Cardiac septum (tissue), 1 donor: ENCODE measurements at regions not wholly inside any gene's neighbourhood (a gene's known extent, or its start where the extent isn't known, plus 50 kb on each side); places are given as distances from the start of the nearest gene placed in this dataset.

Experiments used
- DNase-seq: peaks from one replicate; pipeline ENCODE4 v3.0.0-alpha.2; 2020; ENCODE audit warnings: low spot score
- intact Hi-C: fragments of 100-400 bp; cut with DNase I; formaldehyde crosslinking; loops from one replicate; pipeline ENCODE4 v1.14.0; 2022
- donor health status: DM: no; HTN: no; CAD: no.

GRCh38 chr7:46383605-46384004 lies 462.5 kb upstream of the IGFBP3 start:
- intact Hi-C loops: no loop called here
- DNase-seq: no peak

GRCh38 chr7:46369933-46370654 lies 449.0 kb upstream of the IGFBP3 start:
- intact Hi-C loops: loop anchor here (10.0 kb wide), 2 partner anchors 715 to 815 kb away; no protein-coding TSS in a partner anchor
- no peak for DNase-seq

GRCh38 chr7:46368871-46369270 lies 447.8 kb upstream of the IGFBP3 start:
- intact Hi-C loops: loop anchor here (10.0 kb wide), 2 partner anchors 716 to 816 kb away; no protein-coding TSS in a partner anchor
- no peak for DNase-seq

GRCh38 chr7:46366526-46366925 lies 445.5 kb upstream of the IGFBP3 start:
- intact Hi-C loops: loop anchor here (10.0 kb wide), 2 partner anchors 718 to 818 kb away; no protein-coding TSS in a partner anchor
- no peak for DNase-seq

GRCh38 chr7:46363688-46364087 lies 442.6 kb upstream of the IGFBP3 start:
- DNase-seq: no peak
- intact Hi-C loops: loop anchor here (10.0 kb wide), 2 partner anchors 721 to 821 kb away; no protein-coding TSS in a partner anchor

GRCh38 chr7:46360811-46361210 lies 439.7 kb upstream of the IGFBP3 start:
- no peak for DNase-seq
- intact Hi-C loops: loop anchor here (10.0 kb wide), 2 partner anchors 724 to 824 kb away; no protein-coding TSS in a partner anchor

- DNase-seq: no peak
- intact Hi-C loops: loop anchor here (10.0 kb wide), 2 partner anchors 725 to 825 kb away; no protein-coding TSS in a partner anchor
These were observed 439.2 kb upstream of the IGFBP3 start for GRCh38 chr7:46360296-46360695.

GRCh38 chr7:46357851-46358250 lies 436.8 kb upstream of the IGFBP3 start:
- intact Hi-C loops: no loop called here
- DNase-seq: no peak

- no peak for DNase-seq
- intact Hi-C loops: no loop called here
These were observed 436.2 kb upstream of the IGFBP3 start for GRCh38 chr7:46357290-46357689.

- intact Hi-C loops: no loop called here
- no peak for DNase-seq
These were observed 435.3 kb upstream of the IGFBP3 start for GRCh38 chr7:46356371-46356770.

- no peak for DNase-seq
- intact Hi-C loops: no loop called here
These were observed 434.3 kb upstream of the IGFBP3 start for GRCh38 chr7:46355331-46355730.

- DNase-seq: no peak
- intact Hi-C loops: loop anchor here (2.0 kb wide), 1 partner anchor 435 kb away; no protein-coding TSS in a partner anchor
These were observed 431.2 kb upstream of the IGFBP3 start for GRCh38 chr7:46352004-46352954.

- intact Hi-C loops: no loop called here
- no peak for DNase-seq
These were observed 428.4 kb upstream of the IGFBP3 start for GRCh38 chr7:46349490-46349889.

GRCh38 chr7:46344533-46344932 lies 423.5 kb upstream of the IGFBP3 start:
- intact Hi-C loops: no loop called here
- no peak for DNase-seq

- DNase-seq: no peak
- intact Hi-C loops: no loop called here
These were observed 422.7 kb upstream of the IGFBP3 start for GRCh38 chr7:46343802-46344201.

GRCh38 chr7:46322937-46323336 lies 401.9 kb upstream of the IGFBP3 start:
- no peak for DNase-seq
- intact Hi-C loops: no loop called here

- intact Hi-C loops: no loop called here
- no peak for DNase-seq
These were observed 400.6 kb upstream of the IGFBP3 start for GRCh38 chr7:46321556-46322205.

GRCh38 chr7:46320956-46321355 lies 399.9 kb upstream of the IGFBP3 start:
- intact Hi-C loops: no loop called here
- no peak for DNase-seq

- no peak for DNase-seq
- intact Hi-C loops: no loop called here
These were observed 398.8 kb upstream of the IGFBP3 start for GRCh38 chr7:46319841-46320240.

- intact Hi-C loops: no loop called here
- no peak for DNase-seq
These were observed 397.2 kb upstream of the IGFBP3 start for GRCh38 chr7:46318276-46318675.
